GM12875 (cell line): ENCODE measurements at regions not wholly inside any gene's neighbourhood (a gene's known extent, or its start where the extent isn't known, plus 50 kb on each side); places are given as distances from the start of the nearest gene placed in this dataset.

Source experiments
- H3K4me3 ChIP-seq: one replicate; pipeline ENCODE4 v1.5.1; 2011; ENCODE audit warnings: low read depth, low read length, control low read depth
- CTCF ChIP-seq: IDR thresholded peaks from 2 replicates; pipeline ENCODE4 v1.5.1; 2011; ENCODE audit warnings: low read depth, mild to moderate bottlenecking, control low read depth, inconsistent platforms, low read length, moderate library complexity, borderline replicate concordance; ENCODE audit not compliant: insufficient read depth

- TF ChIP-seq CTCF, result no peak
Observed at GRCh38 chr6:169997187-169997929, 245.9 kb downstream of the ERMARD start.

GRCh38 chr6:169996378-169997051, 245.1 kb downstream of the ERMARD start:
- no peak overlapping the region for H3K4me3 ChIP-seq
- no peak for TF ChIP-seq CTCF

More at GRCh38 chr6:169997187-169997929, 245.9 kb downstream of the ERMARD start:
- no peak overlapping the region for H3K4me3 ChIP-seq

- TF ChIP-seq CTCF, result no peak
- no peak overlapping the region for H3K4me3 ChIP-seq
Observed at GRCh38 chr6:169994739-169995138, 243.3 kb downstream of the ERMARD start.

GRCh38 chr6:169993861-169994481, 242.5 kb downstream of the ERMARD start:
- no peak overlapping the region for H3K4me3 ChIP-seq
- no peak for TF ChIP-seq CTCF

- no peak for TF ChIP-seq CTCF
- H3K4me3 ChIP-seq, result no peak overlapping the region
Observed at GRCh38 chr6:169991913-169992312, 240.5 kb downstream of the ERMARD start.

GRCh38 chr6:169991031-169991390, 239.6 kb downstream of the ERMARD start:
- no peak for TF ChIP-seq CTCF
- H3K4me3 ChIP-seq, result no peak overlapping the region
